ENCODE measurements at regions not wholly inside any gene's neighbourhood (a gene's known extent, or its start where the extent isn't known, plus 50 kb on each side); places are given as distances from the start of the nearest gene placed in this dataset.

DNA sequence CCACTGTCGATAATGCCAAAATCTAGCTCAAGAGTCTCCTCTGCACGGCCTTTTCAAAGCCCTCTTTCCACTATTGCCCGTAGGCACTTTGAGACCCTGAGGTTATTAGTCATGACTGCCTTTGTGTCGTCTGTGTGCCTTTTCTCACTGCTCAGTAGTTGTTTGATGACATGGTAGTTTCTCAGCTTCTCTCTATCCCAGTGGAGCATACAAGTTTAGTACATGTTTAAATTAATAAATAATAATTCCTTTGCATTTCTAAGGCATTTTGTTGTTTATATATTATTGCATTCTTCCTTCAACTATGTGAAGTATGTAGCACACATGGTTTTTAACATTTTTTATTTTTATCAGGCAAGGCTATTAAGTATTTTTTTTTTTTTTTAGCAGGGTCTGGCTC lies 458.1 kb downstream of the PCNX1 start:
- Histone ChIP-seq H3K4me3 (no peak overlapping the region), H3K27ac (peak overlapping the region in 1 of 2 donors; percentile 60)
- TF ChIP-seq, protein P1, sequence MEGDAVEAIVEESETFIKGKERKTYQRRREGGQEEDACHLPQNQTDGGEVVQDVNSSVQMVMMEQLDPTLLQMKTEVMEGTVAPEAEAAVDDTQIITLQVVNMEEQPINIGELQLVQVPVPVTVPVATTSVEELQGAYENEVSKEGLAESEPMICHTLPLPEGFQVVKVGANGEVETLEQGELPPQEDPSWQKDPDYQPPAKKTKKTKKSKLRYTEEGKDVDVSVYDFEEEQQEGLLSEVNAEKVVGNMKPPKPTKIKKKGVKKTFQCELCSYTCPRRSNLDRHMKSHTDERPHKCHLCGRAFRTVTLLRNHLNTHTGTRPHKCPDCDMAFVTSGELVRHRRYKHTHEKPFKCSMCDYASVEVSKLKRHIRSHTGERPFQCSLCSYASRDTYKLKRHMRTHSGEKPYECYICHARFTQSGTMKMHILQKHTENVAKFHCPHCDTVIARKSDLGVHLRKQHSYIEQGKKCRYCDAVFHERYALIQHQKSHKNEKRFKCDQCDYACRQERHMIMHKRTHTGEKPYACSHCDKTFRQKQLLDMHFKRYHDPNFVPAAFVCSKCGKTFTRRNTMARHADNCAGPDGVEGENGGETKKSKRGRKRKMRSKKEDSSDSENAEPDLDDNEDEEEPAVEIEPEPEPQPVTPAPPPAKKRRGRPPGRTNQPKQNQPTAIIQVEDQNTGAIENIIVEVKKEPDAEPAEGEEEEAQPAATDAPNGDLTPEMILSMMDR (IDR thresholded peaks at IDR 0.05), result no peak
- DNase-seq (ENCODE audit: low spot score), result no peak

DNA sequence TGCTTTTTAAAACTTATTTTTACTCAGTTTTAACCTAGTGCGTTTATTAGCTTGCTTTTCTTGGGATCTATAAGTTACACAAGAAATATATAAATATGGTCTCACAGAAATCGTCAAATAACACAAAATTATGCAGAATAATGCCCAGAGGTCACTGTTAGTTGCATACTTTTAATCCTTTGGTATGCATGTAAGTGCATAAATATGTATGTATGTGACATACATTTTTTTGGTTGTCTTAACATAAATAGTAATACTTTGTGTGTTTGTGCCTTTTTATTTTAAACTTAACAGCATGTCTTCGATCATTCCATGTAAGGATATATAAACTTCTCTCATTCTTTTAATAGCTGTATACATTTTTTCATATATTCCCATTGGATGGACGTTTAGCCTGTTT lies 459.6 kb downstream of the PCNX1 start:
- H3K4me3 ChIP-seq, result no peak overlapping the region
- no peak for DNase-seq (ENCODE audit: low spot score)
- TF ChIP-seq, protein P1 (IDR thresholded peaks at IDR 0.05), result no peak
- no peak overlapping the region for H3K27ac ChIP-seq

DNA sequence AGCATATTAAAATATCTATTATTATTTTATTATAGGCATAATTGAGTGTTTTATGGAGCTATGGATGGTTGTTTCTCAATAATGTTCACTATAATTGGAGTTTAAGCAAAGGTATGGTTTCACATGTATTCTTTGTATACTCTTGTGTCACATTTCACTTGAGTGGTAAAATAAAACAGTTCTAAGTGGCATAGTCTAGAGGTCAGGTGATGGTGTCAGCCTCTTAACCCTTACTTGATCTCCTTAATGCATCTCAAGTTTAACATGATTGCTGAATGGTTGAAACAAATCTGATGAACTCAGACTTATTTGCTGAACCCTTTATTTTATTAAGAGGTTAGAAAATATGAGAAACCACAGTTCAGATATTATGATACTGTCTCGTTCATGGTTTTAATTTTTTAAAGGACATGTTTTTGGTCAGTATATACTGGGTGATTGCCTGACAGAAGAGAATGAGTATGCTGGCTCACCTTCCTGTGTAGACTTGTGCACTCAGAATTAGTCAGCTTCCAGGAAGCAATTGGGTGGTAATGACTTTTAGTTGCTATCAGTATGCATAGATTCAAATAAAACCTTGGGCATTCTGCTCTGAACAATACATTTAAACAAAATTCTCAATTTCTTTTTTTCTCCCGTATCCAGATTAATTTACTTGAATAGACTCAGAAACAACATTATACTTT lies 464.6 kb downstream of the PCNX1 start:
- TF ChIP-seq, protein P1 (IDR thresholded peaks at IDR 0.05), result no peak
- Histone ChIP-seq H3K4me3 (no peak overlapping the region), H3K27ac (peak overlapping the region; percentile 11 to 73)
- no peak for DNase-seq (ENCODE audit: low spot score)

DNA sequence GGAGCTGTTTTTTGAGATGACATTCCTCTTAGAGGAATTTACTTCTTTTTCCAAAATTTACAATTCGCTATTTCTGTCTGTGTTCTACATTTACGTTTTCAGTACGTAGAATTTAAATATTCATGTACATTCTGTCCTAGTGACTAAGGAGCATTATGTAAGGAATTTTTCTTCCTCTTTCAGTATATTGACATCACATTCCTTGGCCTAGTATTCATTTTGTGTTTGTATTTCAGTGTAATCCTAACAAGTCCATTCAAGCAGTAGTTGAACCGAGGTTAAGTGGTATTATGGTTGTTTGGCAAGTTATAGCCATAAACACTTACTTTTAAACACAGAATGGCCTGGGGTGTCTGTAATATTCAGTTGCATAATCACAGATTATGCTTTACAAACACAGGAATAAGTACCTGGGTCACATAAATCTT lies 465.2 kb downstream of the PCNX1 start:
- no peak for DNase-seq (ENCODE audit: low spot score)
- H3K27ac ChIP-seq, result peak overlapping the region in 1 of 2 donors; percentile 73
- TF ChIP-seq, protein P1 (IDR thresholded peaks at IDR 0.05), result no peak
- no peak overlapping the region for H3K4me3 ChIP-seq

DNA sequence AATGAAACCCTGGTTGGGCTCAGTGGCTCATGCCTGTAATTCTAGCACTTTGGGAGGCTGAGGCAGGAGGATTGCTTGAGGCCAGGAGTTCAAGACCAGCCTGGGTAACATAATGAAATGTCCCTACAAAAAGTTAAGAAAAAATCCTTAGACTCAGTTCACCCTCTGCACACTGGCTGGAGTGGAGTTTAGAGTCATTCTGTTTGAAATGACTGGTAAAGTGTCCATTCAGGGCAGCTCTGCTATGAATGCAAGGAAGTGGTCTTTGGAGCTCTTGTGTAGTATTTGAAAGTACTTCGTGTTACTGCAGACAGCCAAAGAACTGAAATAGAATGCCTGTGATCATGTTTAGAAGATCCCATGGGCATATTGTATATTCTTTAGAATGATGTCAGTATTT lies 466.5 kb downstream of the PCNX1 start:
- DNase-seq (ENCODE audit: low spot score), result no peak
- H3K27ac ChIP-seq, result peak overlapping the region in 1 of 2 donors; percentile 4
- TF ChIP-seq, protein P1 (IDR thresholded peaks at IDR 0.05), result no peak
- no peak overlapping the region for H3K4me3 ChIP-seq

DNA sequence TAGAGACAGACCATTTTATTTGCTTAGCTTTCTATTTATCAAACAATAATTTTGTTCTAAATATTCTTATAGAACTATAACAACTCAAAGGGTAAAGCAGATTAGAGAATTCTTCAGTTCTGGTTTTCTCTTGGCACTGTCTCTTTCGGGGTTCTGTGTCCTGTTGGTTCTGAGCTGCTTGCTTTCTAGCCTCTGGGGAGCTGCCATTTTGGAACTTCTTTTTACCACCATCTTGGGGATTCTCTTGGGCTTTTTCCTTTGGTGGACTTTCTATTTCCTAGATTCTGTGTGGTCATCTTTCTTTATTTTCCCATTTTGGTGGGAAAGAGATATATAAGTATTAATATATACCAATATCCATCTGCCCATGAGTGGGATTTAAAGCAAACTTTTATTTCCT lies 467.7 kb downstream of the PCNX1 start:
- TF ChIP-seq, protein P1 (IDR thresholded peaks at IDR 0.05), result no peak
- DNase-seq (ENCODE audit: low spot score), result no peak
- H3K4me3 ChIP-seq, result no peak overlapping the region
- no peak overlapping the region for H3K27ac ChIP-seq

DNA sequence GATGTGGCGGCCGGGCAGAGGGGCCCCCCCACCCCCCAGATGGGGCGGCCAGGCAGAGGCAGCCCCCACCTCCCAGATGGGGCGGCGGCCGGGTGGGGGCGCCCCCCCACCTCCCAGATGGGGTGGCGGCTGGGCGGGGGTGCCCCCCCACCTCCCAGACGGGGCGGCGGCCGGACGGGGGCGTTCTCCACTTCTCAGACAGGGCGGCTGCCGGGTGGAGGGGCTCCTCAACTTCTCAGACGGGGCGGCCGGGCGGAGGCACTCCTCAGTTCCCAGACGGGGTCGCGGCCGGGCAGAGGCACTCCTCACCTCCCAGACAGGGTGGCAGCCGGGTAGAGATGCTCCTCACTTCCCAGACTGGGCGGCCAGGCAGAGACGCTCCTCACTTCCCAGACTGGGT lies 469.8 kb downstream of the PCNX1 start:
- TF ChIP-seq, protein P1 (IDR thresholded peaks at IDR 0.05), result no peak
- no peak overlapping the region for H3K27ac ChIP-seq
- no peak overlapping the region for H3K4me3 ChIP-seq
- no peak for DNase-seq (ENCODE audit: low spot score)
